ENCODE measurements at regions not wholly inside any gene's neighbourhood (a gene's known extent, or its start where the extent isn't known, plus 50 kb on each side); places are given as distances from the start of the nearest gene placed in this dataset.
"Not testable (repeated sequence)": the region's sequence is repeated elsewhere in the genome, so short reads cannot be mapped to it uniquely, and the experiment has no call there.

DNA sequence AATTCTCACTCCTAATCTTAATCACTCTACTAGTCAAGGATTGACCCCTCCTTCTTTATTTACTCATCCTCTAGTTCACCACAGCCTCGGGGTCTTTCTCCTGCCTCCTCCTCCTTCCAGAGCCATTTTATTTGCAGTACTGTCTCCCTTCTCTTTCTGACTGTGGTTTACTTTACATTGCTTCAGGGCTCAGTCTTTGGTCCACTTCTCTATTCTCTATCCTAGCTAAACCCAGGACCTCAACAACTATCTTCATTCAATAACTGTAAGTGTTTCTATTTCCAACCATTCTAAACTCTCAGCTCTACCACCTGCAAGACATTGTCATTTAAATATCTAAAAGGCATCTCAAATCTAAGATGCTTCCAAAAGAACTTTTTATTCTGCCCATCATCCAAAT lies 493.8 kb downstream of the TTLL7 start:
- no peak for DNase-seq

DNA sequence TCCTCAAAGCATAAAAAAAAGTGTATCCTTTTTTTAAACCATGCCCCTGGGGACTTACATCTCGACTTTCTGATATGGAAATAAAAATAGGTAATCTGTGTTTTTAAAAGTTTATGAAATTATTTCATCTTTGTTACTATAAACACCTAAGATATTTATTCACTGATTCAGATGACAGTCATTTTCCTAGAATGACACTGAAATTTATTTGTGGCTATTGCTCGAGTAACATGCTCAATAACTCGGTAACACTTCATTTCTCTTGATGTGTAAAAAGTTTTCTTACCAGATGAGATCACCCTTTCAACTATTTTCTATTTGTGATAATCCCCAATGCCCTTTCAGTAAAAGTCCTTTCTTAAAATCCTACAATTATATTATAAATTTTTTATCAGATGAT lies 495.8 kb downstream of the TTLL7 start:
- no peak for DNase-seq

DNA sequence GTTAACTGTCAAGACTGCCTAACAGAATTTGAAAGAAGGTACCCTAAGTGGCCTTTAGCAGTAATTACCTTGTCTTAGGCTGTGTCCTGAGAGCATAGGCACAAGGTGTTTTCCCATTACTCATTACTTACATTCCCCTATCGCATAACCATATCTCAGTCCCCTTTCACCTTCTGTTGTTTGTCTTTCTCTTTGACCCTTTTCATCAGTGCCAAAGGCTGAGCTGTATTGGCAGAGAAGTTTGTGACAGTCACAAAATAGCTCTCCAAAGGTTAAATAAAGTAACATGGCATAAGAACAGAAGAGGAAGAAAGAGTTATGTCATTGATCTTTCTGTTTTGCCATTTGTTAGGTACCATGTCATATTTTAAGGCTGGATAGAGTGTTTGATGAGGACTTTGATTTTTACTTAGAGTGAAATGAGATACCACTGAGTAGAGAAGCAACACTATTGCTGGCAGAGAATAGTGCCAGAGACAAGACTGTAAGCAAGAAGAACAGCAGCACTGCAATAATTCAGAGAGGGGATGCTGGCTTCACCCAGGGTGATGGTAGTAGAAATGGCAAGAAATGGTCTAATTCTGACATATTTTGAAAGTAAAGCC lies 497.8 kb downstream of the TTLL7 start:
- no peak for DNase-seq

DNA sequence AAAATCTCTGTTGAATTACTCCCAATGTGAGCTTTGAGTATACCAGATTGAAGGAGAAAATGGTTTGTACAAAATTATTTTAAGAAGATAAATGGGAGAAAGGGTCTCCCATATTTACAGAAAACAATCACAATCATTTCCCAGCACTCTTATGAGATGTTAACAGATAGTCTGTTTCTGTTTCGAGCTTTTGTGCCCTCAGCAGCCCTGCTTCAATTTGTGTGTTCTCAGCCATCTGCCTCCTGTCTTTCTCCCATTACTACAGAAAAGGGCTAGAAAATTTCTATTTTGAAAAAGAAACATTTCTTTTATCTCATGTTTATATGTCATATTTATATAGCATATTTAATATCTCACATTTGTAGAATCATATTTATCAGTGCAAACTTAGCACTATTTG lies 498.4 kb downstream of the TTLL7 start:
- no peak for DNase-seq

DNA sequence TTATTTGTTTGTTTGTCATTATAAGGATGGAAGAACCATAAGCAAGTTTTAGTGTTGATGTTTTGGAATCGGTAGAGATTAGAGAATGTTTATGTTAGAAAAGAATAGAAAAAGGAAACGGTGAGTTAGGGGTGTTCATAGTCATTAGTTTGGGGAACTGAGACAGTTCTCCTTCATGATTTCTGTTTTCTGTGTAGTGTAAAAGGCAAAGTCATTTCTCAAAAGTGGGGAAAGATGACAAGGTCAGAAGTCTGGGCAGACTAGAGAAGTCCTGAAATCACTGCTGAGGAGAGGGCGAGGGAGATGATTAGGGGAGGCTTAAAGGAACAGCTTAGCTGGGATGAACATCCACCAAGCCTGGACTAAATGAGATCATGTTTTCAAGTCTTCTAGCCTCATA lies 498.9 kb downstream of the TTLL7 start:
- no peak for DNase-seq

DNA sequence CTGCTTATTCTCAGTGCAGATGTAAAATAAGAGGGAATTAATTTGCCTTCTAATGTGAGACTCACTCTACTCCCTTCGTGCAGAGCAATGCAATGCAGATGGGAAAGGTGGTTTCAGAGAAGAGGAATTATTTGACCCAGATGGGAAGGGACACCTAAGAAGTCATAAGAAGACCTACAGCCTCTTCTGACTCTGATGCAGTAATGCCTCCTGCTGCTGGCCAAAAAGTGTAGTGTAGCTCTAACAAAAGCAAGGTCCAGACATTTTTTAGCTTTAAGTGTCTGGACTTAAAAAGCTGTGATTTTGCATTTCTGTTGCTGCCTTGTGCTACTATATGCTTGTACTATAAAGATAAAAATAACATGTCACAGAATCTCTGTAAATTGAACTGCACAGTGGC lies 501.4 kb downstream of the TTLL7 start:
- no peak for DNase-seq

DNA sequence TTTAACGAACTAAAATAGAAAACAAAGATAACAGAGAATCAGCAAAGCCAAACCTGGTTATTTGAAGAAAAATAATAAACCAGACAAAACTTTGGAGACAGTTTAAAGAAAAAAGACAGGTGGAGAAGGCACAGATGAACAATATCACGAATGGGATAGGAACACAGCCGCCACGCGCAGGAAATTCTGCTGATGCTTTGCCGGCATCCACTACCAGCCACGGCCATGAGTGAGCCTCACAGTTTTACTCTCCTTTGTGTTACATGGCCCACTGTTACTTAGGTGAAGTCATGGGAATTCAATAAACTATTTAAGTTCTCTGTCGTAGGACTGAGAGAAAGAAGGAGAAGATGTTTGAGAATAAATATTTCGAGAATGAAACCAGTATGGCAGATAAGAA lies 503.4 kb downstream of the TTLL7 start:
- DNase-seq, result no peak

DNA sequence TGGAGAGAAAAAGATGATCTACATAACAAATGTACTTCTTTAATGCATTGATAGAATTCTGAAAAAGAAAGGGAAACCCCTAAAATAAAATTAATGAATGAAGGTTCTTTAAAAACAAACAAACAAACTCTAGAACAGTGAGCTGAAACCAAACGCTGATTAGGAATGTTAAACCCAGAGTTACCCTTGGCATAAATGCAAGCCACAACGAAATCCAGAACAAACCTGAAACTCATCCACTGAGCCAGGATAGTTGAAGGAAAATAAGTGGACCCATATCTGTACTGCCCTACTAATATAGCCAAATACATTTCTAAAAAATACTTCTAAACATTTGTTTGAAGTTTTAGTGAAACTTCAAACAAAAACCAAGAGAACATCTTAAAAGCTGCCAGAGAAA lies 505.3 kb downstream of the TTLL7 start:
- no peak for DNase-seq

DNA sequence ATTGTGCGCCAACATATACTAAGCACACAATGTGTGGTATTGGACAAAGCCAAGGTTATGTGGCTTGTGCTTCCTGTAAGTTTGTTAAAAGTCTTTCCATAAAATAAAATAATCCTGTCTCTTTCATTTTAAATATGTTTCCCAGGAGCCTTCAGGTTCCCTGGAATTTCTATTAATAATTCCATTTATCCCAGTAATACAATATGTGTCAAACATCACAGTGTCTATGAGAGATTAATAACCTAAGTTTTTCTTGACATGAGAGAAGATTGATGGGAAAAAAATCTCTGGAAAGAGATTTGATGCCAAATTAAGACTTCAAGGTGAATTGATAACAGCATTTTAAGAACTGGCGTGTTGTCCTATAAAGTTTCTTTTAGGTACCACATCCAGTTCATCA lies 507.0 kb downstream of the TTLL7 start:
- DNase-seq, result no peak

DNA sequence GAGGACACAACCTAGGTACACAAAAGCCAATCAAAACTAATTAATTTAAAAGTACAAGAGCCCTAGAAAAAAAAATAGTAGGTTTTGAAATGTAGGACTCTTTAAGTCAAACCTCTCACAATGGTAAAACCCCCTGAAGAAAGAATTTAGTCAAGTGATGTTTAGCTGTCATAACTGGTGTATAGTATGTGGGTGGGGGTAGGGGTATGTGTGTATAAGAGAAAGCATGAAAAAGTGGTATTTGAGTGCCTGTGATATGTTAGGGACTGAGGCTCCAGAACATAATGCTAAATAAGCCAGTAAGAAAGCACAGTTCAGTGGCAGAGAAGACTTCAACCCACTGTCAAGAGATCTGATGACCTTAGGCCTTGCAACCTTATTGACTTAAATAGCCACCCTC lies 507.9 kb downstream of the TTLL7 start:
- no peak for DNase-seq

DNA sequence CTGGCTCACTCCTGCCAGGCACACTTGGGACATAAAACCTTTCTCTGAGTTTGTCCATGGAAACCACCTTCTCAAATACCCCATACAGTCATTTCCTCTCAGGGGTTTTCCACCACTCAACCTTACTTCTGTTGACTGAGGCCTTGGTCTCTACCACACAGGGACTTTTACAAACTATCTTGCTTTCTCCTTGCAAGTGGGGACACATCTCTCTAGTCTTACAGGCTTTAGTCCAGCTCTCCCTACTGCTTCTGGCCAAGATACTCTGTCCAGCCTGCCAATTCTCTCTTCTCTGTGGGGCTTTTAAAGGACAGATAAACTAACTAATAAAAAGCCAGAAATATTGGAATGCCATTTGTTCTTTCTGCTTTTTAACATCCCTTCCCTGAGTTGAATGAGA lies 510.8 kb downstream of the TTLL7 start:
- DNase-seq, result not testable (repeated sequence)

DNA sequence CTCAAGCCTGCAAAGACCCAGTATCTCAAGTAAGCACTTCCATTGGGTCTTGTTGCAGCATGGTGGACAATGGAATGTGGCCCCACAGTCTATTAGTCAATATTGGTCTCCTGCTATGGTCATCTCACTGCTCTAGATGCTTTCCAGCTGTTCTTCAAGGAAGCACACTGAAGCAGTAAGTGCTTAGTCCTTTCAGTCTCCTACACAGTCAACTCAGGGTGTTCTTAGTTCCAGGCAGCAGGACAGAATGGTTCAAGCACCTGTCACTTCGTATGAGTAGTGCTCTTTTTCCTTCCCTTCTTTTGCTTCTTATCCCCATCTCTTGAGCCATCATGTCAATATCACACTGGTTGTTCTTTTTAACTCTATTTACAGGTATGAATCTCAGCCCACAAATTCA lies 511.5 kb downstream of the TTLL7 start:
- DNase-seq, result not testable (repeated sequence)

DNA sequence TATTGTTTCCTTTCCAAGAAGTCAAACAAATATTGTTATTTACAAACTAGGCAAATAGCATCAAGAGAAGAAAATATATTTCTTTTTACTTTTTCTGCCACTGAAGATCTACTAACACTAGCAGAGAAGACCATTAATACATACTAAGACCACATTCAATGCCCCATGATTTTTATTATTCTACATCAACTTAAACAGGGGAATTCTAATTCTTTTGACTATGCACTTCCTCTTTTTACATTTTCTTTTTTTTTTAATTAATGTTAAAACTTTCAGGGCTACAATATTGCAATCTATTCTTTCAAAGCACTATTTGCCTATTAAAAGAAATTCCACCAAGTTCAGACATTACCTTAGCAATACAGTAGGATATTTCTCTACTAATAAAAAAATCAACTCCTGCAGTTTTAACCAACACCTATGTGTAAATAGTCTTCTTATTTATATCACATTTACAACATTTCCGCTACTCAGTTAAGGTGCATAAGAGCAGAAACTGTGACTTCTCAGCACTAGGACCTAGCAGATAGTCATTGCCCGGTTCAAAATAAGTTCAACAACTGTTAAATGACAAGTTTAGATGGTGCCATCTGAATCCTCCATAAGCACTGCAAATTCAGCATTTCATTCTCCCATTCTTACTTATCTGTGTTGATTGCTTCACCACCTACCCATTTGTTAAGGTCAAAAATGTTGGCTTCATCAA lies 513.5 kb downstream of the TTLL7 start:
- DNase-seq, result not testable (repeated sequence)

DNA sequence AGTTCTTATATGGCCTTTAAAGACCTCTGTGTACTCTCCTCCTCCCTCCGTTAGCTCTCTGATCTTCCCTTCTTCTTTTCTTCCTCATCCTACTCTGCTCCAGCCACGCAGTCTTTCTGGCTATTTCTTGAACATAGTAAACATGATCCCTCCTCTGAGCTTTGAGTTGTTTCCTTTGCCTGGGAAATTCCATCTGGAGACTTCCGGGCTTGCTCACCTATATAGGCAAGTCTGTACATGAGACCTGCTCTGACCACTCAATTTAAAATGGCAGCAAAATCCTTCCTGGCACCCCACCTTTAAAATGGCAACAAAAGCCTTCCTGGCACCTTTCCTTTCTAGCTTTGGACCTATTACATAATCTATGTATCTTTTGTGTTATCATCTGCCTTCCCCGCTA lies 517.6 kb downstream of the TTLL7 start:
- not testable (repeated sequence) for DNase-seq

DNA sequence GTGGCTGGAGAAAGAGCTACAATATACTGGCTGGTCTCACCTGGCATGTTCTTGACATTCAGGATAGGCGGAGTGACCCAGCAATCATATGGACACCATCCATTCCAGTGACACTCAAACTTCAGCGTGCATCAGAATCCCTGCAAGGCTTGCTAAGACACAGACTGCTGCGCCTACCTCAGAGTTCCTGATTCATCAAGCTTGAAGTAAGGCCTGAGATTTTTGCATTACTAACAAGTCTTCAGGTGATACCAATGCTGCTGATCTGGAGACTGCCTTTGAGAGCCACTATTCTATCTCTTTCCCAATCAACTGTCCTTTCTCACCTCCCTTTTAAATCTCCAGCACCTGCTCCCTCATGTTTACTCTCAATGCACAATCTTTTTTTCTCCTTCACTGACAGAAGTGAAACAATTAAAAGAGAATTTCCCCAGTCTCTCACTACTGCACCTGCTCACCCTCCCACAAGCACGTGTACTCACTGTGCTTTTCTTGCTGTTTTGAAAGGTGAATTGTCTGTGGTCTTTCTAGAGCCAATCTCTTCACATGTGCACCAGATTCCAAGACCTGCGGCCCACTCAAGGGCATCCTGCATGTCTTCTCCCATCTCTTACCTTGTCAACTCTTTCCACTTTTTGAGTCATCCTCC lies 519.2 kb downstream of the TTLL7 start:
- not testable (repeated sequence) for DNase-seq

DNA sequence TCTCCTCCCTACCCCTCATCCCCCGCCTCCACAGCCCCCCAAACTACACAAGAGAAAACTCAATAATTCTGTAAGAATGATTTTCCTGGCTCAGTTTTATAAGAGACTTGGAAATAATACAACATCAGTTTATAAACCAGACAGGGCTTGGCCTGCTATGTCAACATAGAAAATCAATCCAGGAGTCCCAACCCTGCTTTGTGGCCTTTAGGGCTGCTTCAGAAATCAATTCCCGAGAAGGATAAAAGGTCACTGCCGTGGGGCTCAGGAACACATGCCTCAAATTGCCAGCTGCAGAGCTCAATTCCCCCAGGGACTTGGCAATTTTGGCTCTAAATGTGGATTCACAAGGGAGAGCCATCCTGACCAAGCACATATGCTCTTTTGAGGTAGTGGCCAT lies 520.8 kb downstream of the TTLL7 start:
- not testable (repeated sequence) for DNase-seq

DNA sequence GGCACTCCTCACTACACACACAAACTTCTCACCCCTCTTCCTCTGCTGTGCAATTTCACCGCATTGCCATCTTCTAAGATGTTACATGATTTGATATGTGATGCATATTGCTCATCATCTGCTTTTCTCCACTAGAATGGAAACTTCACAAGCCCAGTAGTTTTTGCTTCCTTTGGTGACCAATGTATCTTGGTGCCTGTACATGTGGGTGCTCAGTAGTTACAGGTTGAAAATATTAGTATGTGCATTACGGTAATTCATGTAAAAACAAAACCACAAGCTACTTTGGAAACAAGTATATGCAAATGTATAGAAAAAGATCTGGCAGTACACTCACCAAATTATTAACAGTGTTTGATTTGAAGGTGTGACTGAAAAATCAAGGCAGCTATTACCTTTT lies 522.4 kb downstream of the TTLL7 start:
- not testable (repeated sequence) for DNase-seq

DNA sequence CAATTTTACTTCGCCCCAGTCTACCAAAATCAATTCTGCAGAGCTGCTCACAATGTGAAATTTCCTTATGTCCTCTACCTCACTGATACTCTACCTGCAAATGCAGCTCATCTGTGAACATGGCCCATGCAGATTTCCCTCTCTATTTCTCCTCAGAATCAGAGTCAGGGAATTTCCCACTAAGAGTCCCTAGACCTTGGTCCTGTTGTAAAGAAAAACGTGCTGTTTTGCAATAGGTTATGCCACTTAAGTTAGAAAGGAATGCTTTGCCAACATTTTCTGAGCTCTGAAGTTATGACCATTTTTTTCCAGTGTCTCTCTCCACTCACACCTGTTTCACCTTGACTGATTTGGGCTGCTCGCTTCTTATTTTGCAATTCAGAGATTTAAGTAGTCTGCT lies 524.0 kb downstream of the TTLL7 start:
- not testable (repeated sequence) for DNase-seq

DNA sequence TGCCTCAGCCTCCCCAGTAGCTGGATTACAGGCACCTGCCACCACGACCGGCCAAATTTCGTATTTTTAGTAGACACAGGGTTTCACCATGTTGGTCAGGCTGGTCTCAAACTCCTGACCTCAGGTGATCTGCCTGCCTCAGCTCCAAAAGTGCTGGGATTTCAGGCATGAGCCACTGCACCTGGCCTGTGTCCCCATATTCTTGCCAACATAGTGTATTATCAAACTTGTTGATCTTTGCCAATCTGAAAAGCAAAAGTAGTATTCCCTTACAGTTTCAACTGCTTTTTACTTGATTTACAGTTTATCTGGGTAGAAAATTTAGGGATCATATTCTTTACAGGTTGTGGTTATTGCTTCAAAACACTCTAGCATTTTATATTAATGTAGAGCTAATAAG lies 524.9 kb downstream of the TTLL7 start:
- DNase-seq, result not testable (repeated sequence)

DNA sequence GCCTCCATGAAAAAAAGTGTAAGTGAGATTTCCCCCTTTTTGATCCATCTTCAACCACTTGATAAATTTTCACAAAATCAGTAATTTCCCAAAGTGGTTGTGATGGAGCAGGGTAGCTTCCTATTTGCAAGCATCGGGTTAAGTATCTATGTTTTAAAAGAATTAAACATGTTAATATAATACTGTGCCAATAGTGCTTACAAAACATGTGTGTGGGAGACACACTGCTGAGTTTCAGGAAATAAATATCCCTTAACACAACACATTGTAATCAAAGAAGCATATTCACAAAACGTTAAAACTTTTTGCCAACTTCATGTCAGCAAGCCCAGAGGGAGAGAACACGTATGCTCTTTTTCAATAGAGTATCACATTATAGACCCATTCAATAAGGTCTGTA lies 526.9 kb downstream of the TTLL7 start:
- DNase-seq, result not testable (repeated sequence)

DNA sequence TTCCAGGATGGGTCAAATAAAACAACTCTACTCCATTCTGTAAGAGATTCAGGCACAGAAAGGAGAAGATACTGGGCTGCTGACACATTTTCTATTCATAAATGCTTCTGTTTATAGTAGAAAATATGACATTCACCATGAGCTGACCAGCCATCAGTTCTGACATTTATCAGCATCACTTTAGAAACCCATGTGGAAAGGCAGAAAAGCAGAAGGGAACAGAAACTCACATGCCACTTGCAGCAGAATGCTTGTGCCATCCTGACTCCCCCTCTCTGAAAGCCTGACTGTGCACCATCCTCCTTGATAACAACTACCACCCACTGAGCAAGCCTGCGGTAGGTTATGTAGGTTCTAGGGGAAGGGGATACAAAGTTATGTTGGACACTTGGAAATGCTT lies 527.7 kb downstream of the TTLL7 start:
- not testable (repeated sequence) for DNase-seq

DNA sequence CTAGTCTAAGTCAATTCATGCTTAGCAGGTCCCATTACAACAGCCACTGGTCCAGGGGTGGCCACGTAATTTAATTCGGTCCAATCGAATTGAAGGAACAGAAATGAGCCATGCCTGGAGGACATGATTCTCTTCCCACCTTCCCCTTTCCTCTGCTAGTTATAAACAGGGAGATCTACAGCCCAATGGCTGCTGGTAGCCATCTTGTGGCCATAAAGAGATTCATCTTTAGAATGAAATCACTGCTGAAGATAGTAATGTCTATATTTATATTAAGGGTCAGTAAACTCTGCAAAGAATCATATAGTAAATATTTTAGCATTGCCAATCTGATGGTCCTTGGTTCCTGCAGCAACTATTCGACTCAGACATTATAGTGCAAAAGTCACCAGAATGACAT lies 530.6 kb downstream of the TTLL7 start:
- not testable (repeated sequence) for DNase-seq

DNA sequence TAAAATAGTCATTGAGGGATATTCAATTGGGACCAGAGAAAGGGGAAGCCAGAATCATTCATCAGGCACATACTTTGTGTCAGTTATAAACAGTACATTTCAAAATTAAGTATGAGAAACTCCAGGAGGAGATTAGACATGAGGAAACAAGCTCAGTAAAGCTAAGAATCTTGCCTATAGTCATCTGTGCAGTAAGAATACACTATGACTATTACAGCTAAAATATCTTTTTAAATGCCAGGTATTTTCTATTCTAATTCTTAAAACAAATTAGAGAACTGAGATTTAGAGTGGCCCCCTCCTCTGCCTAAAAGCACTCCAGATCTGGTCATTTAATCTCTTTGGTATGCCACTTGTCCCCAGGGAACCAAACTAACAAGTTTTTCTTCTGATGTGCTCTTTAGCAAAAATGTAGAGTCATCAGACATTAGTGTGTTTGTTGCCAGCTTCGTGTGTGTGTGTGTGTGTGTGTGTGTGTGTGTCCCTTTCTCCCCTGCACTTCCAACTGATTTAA lies 541.1 kb downstream of the TTLL7 start:
- DNase-seq, result not testable (repeated sequence)

DNA sequence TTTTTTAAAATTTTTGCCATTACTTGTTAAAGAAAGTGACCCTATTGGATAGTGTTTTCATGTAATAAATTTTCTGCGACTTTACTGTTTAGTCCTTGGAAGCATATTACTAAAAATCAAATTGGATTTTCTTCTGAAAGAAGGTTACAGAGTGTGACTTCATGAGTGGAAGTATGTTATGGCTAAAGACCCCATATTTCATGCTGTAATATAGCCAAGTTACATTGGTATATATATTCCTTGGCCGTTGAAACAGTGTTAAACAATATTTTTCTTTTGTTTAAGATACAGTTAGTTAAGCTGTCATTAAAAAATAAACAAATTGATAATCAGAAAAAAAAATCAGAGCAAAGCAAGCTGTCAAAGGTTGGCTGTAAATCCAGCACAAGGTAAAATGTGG lies 541.7 kb downstream of the TTLL7 start:
- DNase-seq, result not testable (repeated sequence)

Measured in CD4-positive, alpha-beta T cell treated with Interleukin-15 for 1 hour (primary cell).